Muscle of leg (tissue), 3 donors: ENCODE measurements at regions not wholly inside any gene's neighbourhood (a gene's known extent, or its start where the extent isn't known, plus 50 kb on each side); places are given as distances from the start of the nearest gene placed in this dataset.
"Not testable (repeated sequence)": the region's sequence is repeated elsewhere in the genome, so short reads cannot be mapped to it uniquely, and the experiment has no call there.

Experiments used
- DNase-seq: peaks from one replicate; pipeline ENCODE4 v3.0.0; 2013
- H3K27ac ChIP-seq: one replicate; pipeline ENCODE4 v1.5.1; 2013; ENCODE audit warnings: mild to moderate bottlenecking, low read length, control low read depth
- H3K27me3 ChIP-seq: one replicate; pipeline ENCODE4 v1.6.1; 2013; ENCODE audit warnings: low read length; ENCODE audit not compliant: control insufficient read depth, insufficient read depth
- H3K36me3 ChIP-seq: one replicate; pipeline ENCODE4 v1.6.1; 2013; ENCODE audit warnings: low read length; ENCODE audit not compliant: control insufficient read depth, insufficient read depth
- H3K4me1 ChIP-seq: one replicate; pipeline ENCODE4 v1.6.1; 2013; ENCODE audit warnings: low read length; ENCODE audit not compliant: control insufficient read depth, insufficient read depth
- H3K4me3 ChIP-seq: one replicate; pipeline ENCODE4 v1.5.1; 2013; ENCODE audit warnings: low read length, control low read depth
- H3K9me3 ChIP-seq: replicated peaks from 2 replicates; pipeline ENCODE4 v1.6.1; 2013; ENCODE audit warnings: low read depth, low read length; ENCODE audit not compliant: control insufficient read depth
- WGBS: methylation state at CpG from one replicate; pipeline ENCODE4 v1.1.5; 2013; ENCODE audit warnings: missing lambda C conversion rate; ENCODE audit not compliant: insufficient coverage; 5-methylcytosine and 5-hydroxymethylcytosine counted together

- no peaks in the 10 kb centered on the region for H3K4me1 ChIP-seq
- WGBS = 76% methylated on average over 4 of the region's 6 CpGs
- H3K36me3 ChIP-seq = no peaks in the 10 kb centered on the region
- H3K4me3 ChIP-seq = no peak overlapping the region
- no peak overlapping the region for H3K27ac ChIP-seq
- no peak for DNase-seq
- H3K9me3 ChIP-seq = no peaks in the 10 kb centered on the region
- H3K27me3 ChIP-seq = peaks cover 5% of the 10 kb centered on the region
Observed at GRCh38 chr10:130259380-130259779, 123.2 kb downstream of the GLRX3 start.

DNA sequence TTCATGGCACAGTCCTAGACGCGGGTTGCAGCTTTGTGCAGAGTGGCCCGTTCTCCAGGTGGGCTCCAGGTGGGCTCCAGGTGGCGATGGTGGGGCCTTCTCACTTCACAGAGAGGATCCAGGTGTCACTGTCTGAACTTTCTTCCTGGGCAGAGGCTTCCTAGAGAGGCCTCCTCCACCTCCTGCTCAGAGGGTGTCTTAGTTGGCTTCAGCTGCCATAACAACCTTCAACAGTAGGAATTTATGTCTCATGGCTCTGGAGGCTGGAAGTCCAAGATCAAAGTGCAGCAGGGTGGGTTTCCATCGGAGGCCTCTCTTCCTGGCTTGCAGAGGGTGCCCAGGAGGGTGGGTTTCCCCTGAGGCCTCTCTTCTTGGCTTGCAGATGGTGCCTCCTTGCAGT lies 125.1 kb downstream of the GLRX3 start:
- no peaks in the 10 kb centered on the region for H3K36me3 ChIP-seq
- H3K4me1 ChIP-seq = no peaks in the 10 kb centered on the region
- no peak overlapping the region for H3K4me3 ChIP-seq
- H3K27ac ChIP-seq = no peak overlapping the region
- no peak for DNase-seq
- 97% methylated on average over 4 of the region's 5 CpGs for WGBS
- H3K27me3 ChIP-seq = peaks cover 6% of the 10 kb centered on the region
- H3K9me3 ChIP-seq = no peaks in the 10 kb centered on the region

GRCh38 chr10:130261766-130262165 lies 125.6 kb downstream of the GLRX3 start:
- Histone ChIP-seq H3K9me3 (no peaks in the 10 kb centered on the region), H3K27me3 (peaks cover 7% of the 10 kb centered on the region), H3K4me3 (no peak overlapping the region), H3K4me1 (no peaks in the 10 kb centered on the region), H3K36me3 (no peaks in the 10 kb centered on the region), H3K27ac (no peak overlapping the region)
- DNase-seq = no peak
- 94% methylated on average over 7 of the region's 11 CpGs for WGBS

DNA sequence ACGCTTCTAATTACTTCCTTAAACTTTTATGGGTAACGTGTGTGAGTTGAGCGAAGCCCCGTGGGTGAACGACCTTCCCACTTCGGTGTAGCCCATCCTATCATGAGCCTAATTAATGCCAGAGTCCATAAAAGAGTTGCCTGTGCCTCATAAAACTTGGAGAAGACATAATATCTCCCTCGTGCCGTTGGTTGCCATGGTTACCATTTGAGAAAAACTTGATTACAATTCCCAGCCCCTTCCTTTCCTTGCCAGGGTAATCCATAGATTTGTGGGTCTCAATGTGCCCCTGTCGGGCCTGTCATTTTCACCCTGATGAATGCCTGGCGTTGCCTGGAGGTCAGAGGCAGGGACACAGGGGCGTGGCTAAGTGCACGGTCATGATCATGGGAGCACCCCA lies 127.1 kb downstream of the GLRX3 start:
- Histone ChIP-seq H3K36me3 (no peaks in the 10 kb centered on the region), H3K27ac (no peak overlapping the region), H3K9me3 (no peaks in the 10 kb centered on the region), H3K4me3 (no peak overlapping the region), H3K27me3 (peaks cover 11% of the 10 kb centered on the region), H3K4me1 (no peaks in the 10 kb centered on the region)
- peak; percentile 3 for DNase-seq
- WGBS = 31% methylated on average over 6 of the region's 12 CpGs

- DNase-seq = no peak
- no peaks in the 10 kb centered on the region for H3K9me3 ChIP-seq
- no peaks in the 10 kb centered on the region for H3K4me1 ChIP-seq
- H3K27ac ChIP-seq = no peak overlapping the region
- no peaks in the 10 kb centered on the region for H3K36me3 ChIP-seq
- WGBS = 80% methylated on average over 7 of the region's 11 CpGs
- H3K27me3 ChIP-seq = peaks cover 12% of the 10 kb centered on the region
- H3K4me3 ChIP-seq = no peak overlapping the region
Observed at GRCh38 chr10:130265542-130265941, 129.4 kb downstream of the GLRX3 start.

DNA sequence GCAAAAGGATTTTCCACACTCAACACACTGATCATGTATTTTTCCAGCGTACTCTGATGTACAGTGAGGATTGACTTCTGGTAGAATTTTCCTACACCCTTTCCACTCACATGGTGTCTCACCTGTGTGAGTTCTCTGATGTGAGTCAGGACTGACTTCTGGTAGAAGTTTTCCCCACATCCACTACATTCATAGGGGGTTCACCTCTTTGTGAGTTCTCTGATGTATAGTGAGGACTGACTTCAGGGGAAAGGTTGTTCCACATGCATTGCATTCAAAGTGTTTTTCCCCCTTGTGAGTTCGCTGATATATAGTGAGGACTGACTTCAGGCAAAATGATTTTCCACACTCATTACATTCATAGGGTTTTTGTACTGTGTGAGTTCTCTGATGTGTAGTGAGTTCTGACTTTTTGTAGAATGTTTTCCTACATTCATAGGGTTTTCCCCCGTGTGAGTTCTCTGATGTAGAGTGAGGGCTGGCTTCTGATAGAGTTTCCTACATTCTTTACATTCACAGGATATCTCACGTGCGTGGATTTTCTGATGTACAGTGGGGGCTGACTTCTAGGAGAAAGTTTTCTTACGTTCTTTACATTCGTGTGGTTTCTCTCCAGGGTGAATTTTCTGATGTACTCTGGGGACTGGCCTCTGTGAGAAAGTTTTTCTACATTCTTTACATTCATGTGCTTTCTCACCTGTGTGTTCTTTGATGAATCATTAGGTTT lies 146.5 kb downstream of the GLRX3 start:
- peaks cover 63% of the 10 kb centered on the region for H3K9me3 ChIP-seq
- no CpG with 5 or more reads among the region's 7 CpGs for WGBS

DNA sequence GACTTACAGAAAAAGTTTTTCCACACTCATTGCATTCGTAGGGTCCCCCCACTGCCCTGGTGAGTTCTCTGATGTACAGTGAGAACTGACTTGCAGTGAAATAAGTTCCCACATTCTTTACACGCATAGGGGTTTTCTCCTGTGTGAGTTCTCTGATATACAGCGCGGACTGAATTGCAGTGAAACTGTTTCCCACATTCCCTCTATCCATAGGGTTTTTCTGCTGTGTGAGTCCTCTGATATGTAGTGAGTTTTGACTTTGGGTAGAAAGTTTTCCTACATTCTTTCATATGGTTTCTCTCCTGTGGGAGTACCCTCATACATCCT lies 147.0 kb downstream of the GLRX3 start:
- no CpG with 5 or more reads among the region's 4 CpGs for WGBS
- no peak for DNase-seq
- H3K9me3 ChIP-seq = peaks cover 63% of the 10 kb centered on the region
- H3K27ac ChIP-seq = no peak overlapping the region
- H3K4me1 ChIP-seq = no peaks in the 10 kb centered on the region
- no peaks in the 10 kb centered on the region for H3K36me3 ChIP-seq
- H3K27me3 ChIP-seq = no peaks in the 10 kb centered on the region
- H3K4me3 ChIP-seq = no peak overlapping the region

More for the DNA sequence above, 146.5 kb downstream of the GLRX3 start:
- Histone ChIP-seq H3K4me3 (no peak overlapping the region), H3K27me3 (no peaks in the 10 kb centered on the region), H3K27ac (no peak overlapping the region), H3K36me3 (no peaks in the 10 kb centered on the region), H3K4me1 (no peaks in the 10 kb centered on the region)
- no peak for DNase-seq

GRCh38 chr10:130295761-130296160 lies 159.6 kb downstream of the GLRX3 start:
- not testable (repeated sequence) for H3K36me3 ChIP-seq, DNase-seq, H3K27ac ChIP-seq, H3K4me1 ChIP-seq, H3K9me3 ChIP-seq, H3K4me3 ChIP-seq, H3K27me3 ChIP-seq
- WGBS = no CpG with 5 or more reads among the region's 3 CpGs

DNA sequence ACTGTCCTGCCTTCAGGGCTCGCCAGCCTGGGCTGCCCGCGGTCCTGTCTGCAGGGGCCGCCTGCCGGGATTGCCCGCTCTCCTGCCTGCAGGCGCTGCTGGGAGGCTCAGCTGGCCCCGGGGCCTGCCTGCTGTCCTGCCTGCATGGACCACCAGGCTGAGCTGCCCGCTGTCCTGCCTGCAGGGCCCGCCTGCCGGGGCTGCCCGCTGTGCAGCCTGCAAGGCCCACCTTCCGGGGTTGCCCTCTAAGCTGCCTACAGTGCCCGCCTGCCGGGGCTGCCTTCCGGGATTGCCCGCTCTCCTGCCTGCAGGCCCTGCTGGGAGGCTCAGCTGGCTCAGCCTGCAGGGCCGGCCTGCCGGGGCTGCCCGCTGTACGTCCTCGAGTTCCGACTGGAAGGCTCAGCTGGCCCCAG lies 164.4 kb downstream of the GLRX3 start:
- no peak for DNase-seq
- H3K36me3 ChIP-seq = no peaks in the 10 kb centered on the region
- H3K27ac ChIP-seq = peak overlapping the region; percentile 55
- no peaks in the 10 kb centered on the region for H3K4me1 ChIP-seq
- WGBS = 57% methylated on average over 21 of the region's 23 CpGs
- peak overlapping the region; percentile 51 for H3K4me3 ChIP-seq
- peaks cover 11% of the 10 kb centered on the region for H3K9me3 ChIP-seq
- no peaks in the 10 kb centered on the region for H3K27me3 ChIP-seq

DNA sequence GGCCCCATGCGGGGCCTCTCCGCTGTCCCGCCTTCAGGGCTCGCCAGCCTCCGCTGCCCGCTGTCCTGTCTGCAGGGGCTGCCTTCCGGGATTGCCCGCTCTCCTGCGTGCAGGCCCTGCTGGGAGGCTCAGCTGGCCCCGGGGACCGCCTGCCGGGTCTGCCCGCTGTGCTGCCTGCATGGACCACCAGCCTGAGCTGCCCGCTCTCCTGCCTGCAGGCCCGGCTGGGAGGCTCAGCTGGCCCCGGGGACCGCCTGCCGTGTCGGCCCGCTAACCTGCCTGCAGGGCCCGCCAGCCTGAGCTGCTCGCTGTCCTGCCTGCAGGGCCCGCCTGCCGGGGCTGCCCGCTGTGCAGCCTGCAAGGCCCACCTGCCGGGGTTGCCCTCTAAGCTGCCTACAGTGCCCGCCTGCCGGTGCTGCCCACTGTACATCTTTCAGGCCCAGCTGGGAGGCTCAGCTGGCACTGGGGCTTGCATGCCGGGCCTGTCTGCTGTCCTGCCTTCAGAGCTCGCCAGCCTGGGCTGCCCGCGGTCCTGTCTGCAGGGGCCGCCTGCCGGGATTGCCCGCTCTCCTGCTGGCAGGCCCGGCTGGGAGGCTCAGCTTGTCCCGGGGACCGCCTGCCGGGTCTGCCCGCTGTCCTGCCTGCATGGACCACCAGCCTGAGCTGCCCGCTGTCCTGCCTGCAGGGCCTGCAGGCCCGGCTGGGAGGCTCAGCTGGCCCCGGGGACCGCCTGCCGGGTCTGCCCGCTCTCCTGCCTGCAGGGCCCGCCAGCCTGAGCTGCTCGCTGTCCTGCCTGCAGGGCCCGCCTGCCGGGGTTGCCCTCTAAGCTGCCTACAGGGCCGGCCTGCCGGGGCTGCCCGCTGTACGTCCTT lies 165.1 kb downstream of the GLRX3 start:
- 37% methylated on average over 43 of the region's 54 CpGs for WGBS
- DNase-seq = peak; percentile 48
- peak overlapping the region; percentile 51 for H3K4me3 ChIP-seq
- H3K9me3 ChIP-seq = peaks cover 11% of the 10 kb centered on the region
- H3K36me3 ChIP-seq = no peaks in the 10 kb centered on the region
- no peaks in the 10 kb centered on the region for H3K27me3 ChIP-seq
- H3K27ac ChIP-seq = peak overlapping the region; percentile 69
- H3K4me1 ChIP-seq = no peaks in the 10 kb centered on the region
